Right kidney (tissue), 1 donor: ENCODE measurements at regions not wholly inside any gene's neighbourhood (a gene's known extent, or its start where the extent isn't known, plus 50 kb on each side); places are given as distances from the start of the nearest gene placed in this dataset.
"Not testable (repeated sequence)": the region's sequence is repeated elsewhere in the genome, so short reads cannot be mapped to it uniquely, and the experiment has no call there.

Source experiments
- DNase-seq: peaks from one replicate; pipeline ENCODE4 v3.0.0-alpha.2; 2016

- DNase-seq, result no peak
Measured at GRCh38 chr7:69260023-69260422, 338.3 kb upstream of the AUTS2 start.

- no peak for DNase-seq
Measured at GRCh38 chr7:69263550-69263949, 334.7 kb upstream of the AUTS2 start.

- no peak for DNase-seq
Measured at GRCh38 chr7:69269806-69270205, 328.5 kb upstream of the AUTS2 start.

GRCh38 chr7:69272101-69272500 lies 326.2 kb upstream of the AUTS2 start:
- DNase-seq, result no peak

GRCh38 chr7:69276011-69276729 lies 322.1 kb upstream of the AUTS2 start:
- no peak for DNase-seq

DNA sequence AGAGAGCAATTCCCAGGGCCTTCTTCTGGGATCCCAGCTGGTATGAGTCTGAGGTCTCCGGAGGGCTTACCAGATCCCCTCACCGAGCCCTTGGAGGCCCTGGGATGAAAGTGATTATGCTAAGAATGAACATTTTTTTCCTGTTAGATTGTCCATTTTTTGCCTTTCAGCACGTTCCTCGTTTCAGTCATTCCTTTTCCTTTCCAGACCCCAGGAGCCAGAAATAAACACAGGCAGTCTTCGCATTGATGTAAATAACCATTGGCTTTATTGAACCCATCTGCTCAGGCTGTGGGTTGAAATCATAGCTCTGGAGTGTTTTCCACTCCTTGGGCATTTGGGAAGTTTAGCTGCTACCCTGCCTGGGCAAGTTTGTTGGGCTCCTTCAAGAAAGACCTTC lies 320.9 kb upstream of the AUTS2 start:
- no peak for DNase-seq

DNA sequence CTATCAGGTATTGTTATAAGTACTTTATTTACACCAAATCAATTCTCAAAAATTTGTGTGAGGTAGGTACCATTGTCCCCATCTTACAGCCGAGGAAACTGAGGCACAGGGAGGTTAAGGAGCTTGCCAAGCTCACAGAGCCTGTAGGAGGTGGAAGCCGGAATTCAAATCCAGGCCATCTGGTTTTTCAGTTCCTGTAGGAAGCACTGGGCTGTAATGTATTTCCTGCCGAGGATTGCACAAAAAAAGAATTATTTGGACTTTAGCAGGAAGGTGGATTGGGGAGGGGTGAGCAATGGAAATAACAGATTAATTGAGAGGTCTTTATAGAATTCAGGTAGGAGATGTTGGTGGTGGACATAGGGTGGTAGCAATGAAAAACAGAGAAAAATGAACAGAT lies 315.3 kb upstream of the AUTS2 start:
- no peak for DNase-seq

DNA sequence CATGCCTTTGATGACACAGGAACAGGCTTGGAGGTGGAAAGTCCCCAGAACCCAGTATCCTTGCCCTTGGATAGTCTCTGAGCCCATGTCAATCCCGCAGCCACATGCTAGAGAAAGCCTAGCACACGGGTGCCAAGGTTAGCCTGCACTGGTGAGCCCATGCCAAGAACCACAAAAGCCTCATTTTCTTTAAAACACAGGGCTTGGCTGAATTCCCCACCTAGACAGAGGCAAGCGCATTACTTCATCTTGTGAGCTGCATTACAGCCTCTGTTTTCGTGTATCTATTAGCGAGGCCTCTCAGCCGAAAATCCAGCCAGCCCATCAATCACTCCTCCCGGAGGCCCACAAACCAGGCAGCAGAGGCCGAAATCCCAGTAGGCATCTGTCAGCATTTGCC lies 314.9 kb upstream of the AUTS2 start:
- no peak for DNase-seq

GRCh38 chr7:69285854-69286253 lies 312.4 kb upstream of the AUTS2 start:
- no peak for DNase-seq

DNA sequence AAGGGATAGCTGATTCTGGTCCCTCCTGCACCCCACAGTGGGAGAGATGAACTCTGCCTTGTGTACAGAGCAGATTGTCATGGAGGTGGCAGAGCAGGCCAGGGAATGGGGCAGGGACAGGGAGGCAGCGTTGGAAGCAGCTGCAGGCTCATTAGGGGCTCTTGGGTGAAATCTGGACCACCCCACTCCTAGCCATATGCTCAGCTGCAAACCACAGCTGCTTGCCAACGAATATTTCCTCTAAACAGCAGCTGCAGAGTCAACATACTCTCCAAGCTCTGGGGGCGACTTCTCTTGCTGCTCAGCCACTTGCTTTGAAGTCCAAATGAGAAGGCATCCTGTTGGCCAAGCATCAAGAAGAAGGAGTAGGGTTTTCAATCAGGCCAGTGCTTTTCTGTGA lies 302.3 kb upstream of the AUTS2 start:
- no peak for DNase-seq

DNA sequence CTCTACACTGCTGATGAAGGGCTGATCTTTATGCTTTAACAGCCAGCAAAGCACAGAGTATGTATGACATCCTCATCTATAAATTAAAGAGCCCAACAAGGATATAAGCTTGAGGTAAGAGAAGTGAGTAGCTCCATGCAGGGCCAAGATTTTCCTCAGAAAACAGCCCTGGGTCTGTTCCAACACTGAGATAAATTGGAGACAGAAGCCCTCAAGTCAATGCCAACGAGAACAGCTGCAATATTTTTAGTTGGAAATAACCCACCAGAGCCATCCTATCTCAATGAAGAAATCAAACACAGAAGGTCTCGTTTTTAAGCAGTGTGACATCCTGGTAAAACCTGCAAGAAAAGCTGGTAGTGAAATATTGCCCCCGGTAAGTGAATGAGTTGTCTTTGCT lies 297.0 kb upstream of the AUTS2 start:
- no peak for DNase-seq

- no peak for DNase-seq
Measured at GRCh38 chr7:69309601-69310000, 288.7 kb upstream of the AUTS2 start.

GRCh38 chr7:69311489-69311888 lies 286.8 kb upstream of the AUTS2 start:
- no peak for DNase-seq

DNA sequence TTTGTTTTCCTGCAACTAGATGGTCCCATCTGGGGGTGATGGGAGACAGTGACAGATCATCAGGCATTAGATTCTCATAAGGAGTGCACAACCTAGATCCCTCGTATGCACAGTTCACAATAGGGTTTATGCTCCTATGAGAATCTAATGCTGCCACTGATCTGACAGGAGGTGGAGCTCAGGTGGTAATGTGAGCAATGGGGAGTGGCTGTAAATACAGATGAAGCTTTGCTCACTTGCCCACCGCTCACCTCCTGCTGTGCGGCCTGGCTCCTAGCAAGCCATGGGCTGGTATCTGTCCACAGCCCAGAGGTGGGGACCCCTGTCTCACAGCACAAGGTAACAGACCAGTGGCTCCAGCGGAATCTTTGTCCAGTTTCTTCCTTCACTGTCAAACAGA lies 284.4 kb upstream of the AUTS2 start:
- not testable (repeated sequence) for DNase-seq

DNA sequence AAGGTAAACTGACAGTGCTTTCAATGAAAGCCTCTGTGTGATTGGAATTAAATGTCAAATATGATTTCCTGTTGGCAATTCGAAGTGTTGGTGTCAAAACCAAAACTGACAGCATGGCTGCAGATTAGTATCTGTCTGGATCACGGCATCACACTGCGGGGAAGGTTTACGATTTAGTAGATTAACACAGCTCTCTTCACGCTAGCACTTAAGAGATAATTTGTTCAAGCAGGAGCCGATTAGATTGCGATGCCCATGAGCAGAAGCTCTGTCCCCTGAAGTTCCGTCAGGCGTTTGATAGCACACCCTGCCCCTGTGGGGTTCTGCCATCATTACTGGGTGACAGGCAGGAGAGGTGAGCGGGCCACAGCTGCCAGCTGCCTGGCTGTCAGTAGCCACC lies 279.5 kb upstream of the AUTS2 start:
- no peak for DNase-seq

DNA sequence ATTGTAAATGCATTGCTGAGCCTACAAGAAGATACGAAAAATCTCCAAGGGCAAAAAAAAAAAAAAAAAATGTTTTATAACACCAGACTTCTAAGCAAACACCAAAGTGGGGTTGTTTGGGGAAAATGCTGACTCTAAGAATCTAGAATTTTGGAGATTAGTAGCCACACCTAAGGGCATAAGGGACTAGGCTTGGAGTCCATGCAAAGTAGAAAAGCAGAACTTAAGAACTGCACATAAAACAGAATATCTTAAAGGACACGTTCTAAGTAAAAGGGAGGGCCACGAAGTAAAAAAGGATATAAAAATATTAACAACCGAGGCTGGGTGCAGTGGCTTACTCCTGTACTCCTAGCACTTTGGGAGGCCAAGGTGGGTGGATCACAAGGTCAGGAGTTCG lies 269.8 kb upstream of the AUTS2 start:
- DNase-seq, result no peak

GRCh38 chr7:69334701-69335100 lies 263.6 kb upstream of the AUTS2 start:
- no peak for DNase-seq

GRCh38 chr7:69335331-69335730 lies 262.9 kb upstream of the AUTS2 start:
- no peak for DNase-seq

GRCh38 chr7:69336976-69337375 lies 261.3 kb upstream of the AUTS2 start:
- no peak for DNase-seq

- DNase-seq, result no peak
Measured at GRCh38 chr7:69338144-69338543, 260.1 kb upstream of the AUTS2 start.

DNA sequence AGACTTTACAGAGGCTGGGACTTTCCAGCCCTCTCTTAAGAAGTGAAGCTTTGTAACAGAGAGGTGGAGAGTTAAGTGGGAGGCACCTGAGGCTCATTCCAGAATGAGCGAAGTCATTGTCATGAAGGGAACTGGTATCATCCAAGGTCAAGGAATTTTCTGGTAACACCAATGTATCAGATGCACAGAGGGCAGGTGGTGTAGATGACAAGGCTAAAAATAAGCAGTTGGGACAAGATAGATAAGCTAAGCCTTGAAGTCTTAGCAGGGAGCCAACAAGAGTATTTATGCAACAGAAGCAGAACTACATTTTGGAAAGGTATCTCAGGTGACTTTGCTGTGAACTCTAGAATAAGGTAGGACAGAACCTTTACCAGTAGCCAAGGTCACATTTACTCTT lies 257.0 kb upstream of the AUTS2 start:
- no peak for DNase-seq

- DNase-seq, result no peak
Measured at GRCh38 chr7:69342154-69342884, 256.0 kb upstream of the AUTS2 start.

GRCh38 chr7:69349291-69349690 lies 249.0 kb upstream of the AUTS2 start:
- DNase-seq, result no peak

- DNase-seq, result no peak
Measured at GRCh38 chr7:69358163-69358821, 240.0 kb upstream of the AUTS2 start.
